Spleen (tissue), 11 donors: ENCODE measurements at regions not wholly inside any gene's neighbourhood (a gene's known extent, or its start where the extent isn't known, plus 50 kb on each side); places are given as distances from the start of the nearest gene placed in this dataset.
"Not testable (repeated sequence)": the region's sequence is repeated elsewhere in the genome, so short reads cannot be mapped to it uniquely, and the experiment has no call there.

Source experiments
- DNase-seq: peaks from one replicate; pipeline ENCODE4 v3.0.0-alpha.2; 2020
- H3K27ac ChIP-seq, 8 donors: fragments of 200-600 bp; sonication (generic) in 7 of 8; 1 replicate in 4 of 8; 2 replicates in 4 of 8; pipeline versions ENCODE4 v1.5.0 to v1.8.0; 2016 to 2021; ENCODE audit warnings: inconsistent platforms in 4 of 8, mild to moderate bottlenecking in 4 of 8, moderate library complexity in 1 of 8
- H3K27me3 ChIP-seq, 7 donors: fragments of 200-600 bp; sonication (generic) in 6 of 7; replicated peaks in 1 of 7; 1 replicate in 4 of 7; 2 replicates in 3 of 7; pipeline versions ENCODE4 v1.5.0 to v1.8.0; 2016 to 2021; ENCODE audit warnings: inconsistent platforms in 3 of 7, mild to moderate bottlenecking in 1 of 7
- H3K36me3 ChIP-seq, 6 donors: fragments of 200-600 bp; sonication (generic) in 5 of 6; 1 replicate in 4 of 6; 2 replicates in 2 of 6; pipeline versions ENCODE4 v1.5.0 to v1.8.0; 2016 to 2021; ENCODE audit warnings: inconsistent platforms in 2 of 6
- H3K4me1 ChIP-seq, 6 donors: fragments of 200-600 bp; sonication (generic) in 5 of 6; 1 replicate in 3 of 6; 2 replicates in 3 of 6; pipeline versions ENCODE4 v1.5.0 to v1.8.0; 2016 to 2021; ENCODE audit warnings: inconsistent platforms in 3 of 6
- H3K4me3 ChIP-seq, 8 donors: fragments of 200-600 bp; sonication (generic) in 7 of 8; 1 replicate in 4 of 8; 2 replicates in 4 of 8; pipeline versions ENCODE4 v1.5.0 to v1.8.0; 2016 to 2021; ENCODE audit warnings: inconsistent platforms in 4 of 8, mild to moderate bottlenecking in 4 of 8, moderate library complexity in 2 of 8
- H3K9me3 ChIP-seq, 8 donors: fragments of 200-600 bp; sonication (generic) in 7 of 8; 1 replicate in 4 of 8; 2 replicates in 4 of 8; pipeline versions ENCODE4 v1.5.0 to v1.8.0; 2016 to 2021; ENCODE audit warnings: inconsistent platforms in 4 of 8
- CTCF ChIP-seq, 11 experiments: fragments of 200-600 bp in 7 of 11; fragments of 450-650 bp in 4 of 11; sonication (generic) in 4 of 11; IDR thresholded peaks in 8 of 11; conservative IDR thresholded peaks in 3 of 11; 1 replicate in 7 of 11; 2 replicates in 4 of 11; pipeline versions ENCODE4 v1.4.0 to v1.8.0; 2016 to 2021; ENCODE audit warnings: antibody characterized with exemption in 11 of 11, inconsistent platforms in 4 of 11, mild to moderate bottlenecking in 1 of 11
- POLR2A ChIP-seq, 3 donors: fragments of 450-650 bp; IDR thresholded peaks; one replicate each; pipeline ENCODE4 v1.5.1; 2017; ENCODE audit warnings: antibody characterized with exemption in 3 of 3, mild to moderate bottlenecking in 1 of 3
- POLR2AphosphoS5 ChIP-seq, 3 donors: sonication (generic); formaldehyde crosslinking; IDR thresholded peaks; one replicate each; pipeline ENCODE4 v1.5.1; 2017; ENCODE audit warnings: antibody characterized with exemption in 3 of 3
- WGBS, 5 donors: extraction: QIAGEN DNeasy Blood & Tissue Kit in 3 of 5; methylation state at CpG; one replicate each; pipeline versions ENCODE4 v1.1.5 to v1.1.7; 2013 to 2018; 5-methylcytosine and 5-hydroxymethylcytosine counted together
- intact Hi-C: fragments of 100-400 bp; cut with DNase I; formaldehyde crosslinking; loops from one replicate; pipeline ENCODE4 v1.15.0; 2023; ENCODE audit warnings: low total_unique reads
- donor health status: healthy with polysubstance abuse.
- donor health status: DM: no; HTN: no; CAD: no; lungs with moderate emphysema.
- donor health status: DM: no; HTN: no; CAD: no.
- donor health status: Bipolar disorder and iron deficiency.
- donor health status: healthy.
- donor health status: DM: no; HTN: no; CAD: no.
- donor health status: DM: yes; HTN: yes; CAD: no.

GRCh38 chr12:22130671-22131070 is 84.7 kb downstream of the CMAS start:
- no peak overlapping the region for H3K27ac ChIP-seq
- 83 to 99% (median 89%) methylated on average over 3 of the region's 3 CpGs for WGBS, 5 donors
- peaks cover 0 to 6% (median 0%) of the 10 kb centered on the region in 8 donors for H3K9me3 ChIP-seq
- H3K4me3 ChIP-seq = no peak overlapping the region
- intact Hi-C loops = no loop called here
- no peaks in the 10 kb centered on the region for H3K4me1 ChIP-seq
- no peaks in the 10 kb centered on the region for H3K36me3 ChIP-seq
- TF ChIP-seq POLR2AphosphoS5 (IDR thresholded peaks at IDR 0.05) (no peak), POLR2A (IDR thresholded peaks at IDR 0.05) (no peak), CTCF (IDR thresholded peaks at IDR 0.05 in 8 of 11, conservative IDR thresholded peaks at IDR 0.05 in 3 of 11) (no peak)
- H3K27me3 ChIP-seq = no peaks in the 10 kb centered on the region
- no peak for DNase-seq

GRCh38 chr12:22136604-22137117 is 90.6 kb downstream of the CMAS start:
- H3K4me3 ChIP-seq, H3K9me3 ChIP-seq, H3K27me3 ChIP-seq, H3K4me1 ChIP-seq, DNase-seq, H3K27ac ChIP-seq, intact Hi-C loops, H3K36me3 ChIP-seq: not testable (repeated sequence)
- 82 to 91% (median 87%) methylated on average over 12 to 21 of the region's 21 CpGs for WGBS, 5 donors
